Endothelial cell of hepatic sinusoid (primary cell): ENCODE measurements at regions not wholly inside any gene's neighbourhood (a gene's known extent, or its start where the extent isn't known, plus 50 kb on each side); places are given as distances from the start of the nearest gene placed in this dataset.

Source experiments
- in situ Hi-C: cut with HindIII; loops from 2 replicates; pipeline ENCODE4 v1.10.0; 2017; ENCODE audit warnings: low sequenced_read_pairs

GRCh38 chr12:126768517-126768916 is 1498.5 kb upstream of the TMEM132C start:
- in situ Hi-C loops: no loop called here

- in situ Hi-C loops: no loop called here
Observed at GRCh38 chr12:126770188-126770587, 1496.8 kb upstream of the TMEM132C start.

GRCh38 chr12:126772171-126772864 is 1494.7 kb upstream of the TMEM132C start:
- in situ Hi-C loops: no loop called here

- in situ Hi-C loops: no loop called here
Observed at GRCh38 chr12:126773012-126773411, 1494.0 kb upstream of the TMEM132C start.

GRCh38 chr12:126773491-126773890 is 1493.5 kb upstream of the TMEM132C start:
- in situ Hi-C loops: no loop called here

- in situ Hi-C loops: no loop called here
Observed at GRCh38 chr12:126776026-126776655, 1490.8 kb upstream of the TMEM132C start.

- in situ Hi-C loops: no loop called here
Observed at GRCh38 chr12:126780343-126780742, 1486.6 kb upstream of the TMEM132C start.

- in situ Hi-C loops: no loop called here
Observed at GRCh38 chr12:126781593-126781992, 1485.4 kb upstream of the TMEM132C start.

GRCh38 chr12:126782083-126782482 is 1484.9 kb upstream of the TMEM132C start:
- in situ Hi-C loops: no loop called here

- in situ Hi-C loops: no loop called here
Observed at GRCh38 chr12:126784328-126784921, 1482.5 kb upstream of the TMEM132C start.

GRCh38 chr12:126789963-126790362 is 1477.0 kb upstream of the TMEM132C start:
- in situ Hi-C loops: no loop called here

- in situ Hi-C loops: no loop called here
Observed at GRCh38 chr12:126791122-126791521, 1475.8 kb upstream of the TMEM132C start.

- in situ Hi-C loops: no loop called here
Observed at GRCh38 chr12:126792411-126792810, 1474.6 kb upstream of the TMEM132C start.

- in situ Hi-C loops: no loop called here
Observed at GRCh38 chr12:126797525-126797924, 1469.4 kb upstream of the TMEM132C start.

GRCh38 chr12:126798449-126798848 is 1468.5 kb upstream of the TMEM132C start:
- in situ Hi-C loops: no loop called here

GRCh38 chr12:126807312-126807865 is 1459.6 kb upstream of the TMEM132C start:
- in situ Hi-C loops: no loop called here

- in situ Hi-C loops: no loop called here
Observed at GRCh38 chr12:126811391-126811790, 1455.6 kb upstream of the TMEM132C start.

- in situ Hi-C loops: no loop called here
Observed at GRCh38 chr12:126819554-126819953, 1447.4 kb upstream of the TMEM132C start.

- in situ Hi-C loops: no loop called here
Observed at GRCh38 chr12:126830778-126831680, 1435.9 kb upstream of the TMEM132C start.

- in situ Hi-C loops: no loop called here
Observed at GRCh38 chr12:126837697-126838096, 1429.3 kb upstream of the TMEM132C start.
